GM12874 (cell line): ENCODE measurements at regions not wholly inside any gene's neighbourhood (a gene's known extent, or its start where the extent isn't known, plus 50 kb on each side); places are given as distances from the start of the nearest gene placed in this dataset.

Source experiments
- CTCF ChIP-seq: IDR thresholded peaks from 2 replicates; pipeline ENCODE4 v1.5.1; 2011; ENCODE audit warnings: low read depth, mild to moderate bottlenecking, control low read depth, low read length, moderate library complexity; ENCODE audit not compliant: insufficient read depth

- TF ChIP-seq CTCF, result no peak
Measured at GRCh38 chr9:16082796-16083195, 530.0 kb downstream of the CCDC171 start.

- no peak for TF ChIP-seq CTCF
Measured at GRCh38 chr9:16085167-16085726, 532.4 kb downstream of the CCDC171 start.

GRCh38 chr9:16090907-16091629 is 538.2 kb downstream of the CCDC171 start:
- no peak for TF ChIP-seq CTCF

DNA sequence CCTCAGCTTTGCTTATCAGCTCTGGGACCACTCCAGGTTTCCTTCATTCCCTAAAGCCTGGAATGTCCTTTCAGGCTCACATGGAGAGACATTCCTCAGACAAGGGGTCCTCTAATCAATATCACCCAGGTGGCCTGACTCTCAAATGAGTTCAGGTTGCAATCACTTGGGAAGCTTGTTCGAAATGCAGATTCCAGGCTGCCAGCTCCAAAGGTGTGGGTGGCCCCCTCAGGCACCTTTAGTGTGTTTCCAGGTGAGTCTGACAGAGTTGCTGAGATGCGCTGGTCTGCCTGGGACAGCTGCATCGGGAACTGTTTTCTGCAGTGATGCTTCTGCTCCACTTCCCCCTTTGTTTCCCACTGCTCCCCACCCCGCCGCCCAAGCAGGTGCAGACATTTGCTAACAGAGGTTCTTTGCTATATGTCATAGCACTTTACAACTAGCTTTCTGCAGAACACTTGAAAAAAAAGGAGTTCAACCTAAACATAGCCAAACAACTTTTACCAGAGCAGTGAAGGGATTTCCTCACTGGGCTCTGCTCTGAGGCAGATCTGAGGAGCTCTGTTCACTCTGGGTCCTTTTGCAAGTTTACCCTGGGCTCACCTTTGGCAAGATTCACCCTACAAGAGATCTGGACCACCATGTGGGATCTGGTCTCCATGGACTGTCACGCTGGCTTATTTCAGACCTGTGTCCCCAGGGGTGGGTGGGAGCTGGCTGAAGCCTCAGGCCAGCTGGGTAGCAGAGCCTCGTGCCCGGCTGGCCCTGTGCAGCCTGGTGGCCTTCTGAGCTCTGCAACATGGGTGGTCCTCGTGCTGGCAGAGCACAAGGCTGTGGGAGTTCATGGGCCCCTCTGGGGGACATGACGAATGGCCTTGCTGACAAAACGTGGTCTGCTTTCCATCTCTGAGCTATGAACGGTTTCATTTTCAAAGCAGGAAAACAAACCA is 539.6 kb downstream of the CCDC171 start:
- no peak for TF ChIP-seq CTCF

GRCh38 chr9:16098306-16098705 is 545.5 kb downstream of the CCDC171 start:
- TF ChIP-seq CTCF, result no peak

DNA sequence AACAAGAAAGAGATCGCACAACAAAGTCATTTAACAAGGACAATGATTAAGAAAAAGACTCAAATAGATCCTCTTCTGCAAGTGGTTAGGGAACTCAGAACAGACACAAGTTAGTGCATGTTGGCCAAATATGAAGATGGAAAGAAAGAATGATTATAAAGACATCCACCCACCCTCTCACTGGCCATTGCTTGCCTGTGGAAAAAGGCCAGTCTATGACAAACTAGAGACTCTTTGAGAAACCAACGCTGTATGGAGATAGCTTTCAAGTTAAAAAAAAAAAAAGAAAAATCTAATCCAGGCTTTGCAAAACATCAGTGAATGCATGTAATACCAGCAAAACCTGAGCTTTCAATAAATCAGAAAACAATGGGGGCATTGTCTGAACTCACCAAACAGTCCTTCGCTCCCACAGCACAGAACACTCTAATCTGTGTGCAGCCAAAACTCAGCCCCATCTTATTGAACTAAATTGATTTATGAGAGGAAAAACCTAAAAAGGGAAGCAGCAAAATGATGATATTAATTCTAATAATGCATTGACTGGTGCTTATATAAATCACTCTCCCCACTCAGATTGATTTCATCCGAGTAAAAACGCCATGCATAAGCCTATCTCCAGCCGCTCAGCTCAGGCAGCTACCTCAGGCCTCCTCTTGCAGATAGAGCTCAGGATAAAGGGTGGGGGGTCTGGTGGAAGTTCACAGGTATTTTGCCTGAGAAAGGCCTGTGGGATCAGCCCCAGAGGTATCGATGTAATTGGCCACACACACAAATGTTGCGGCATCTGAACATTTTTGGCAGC is 547.1 kb downstream of the CCDC171 start:
- no peak for TF ChIP-seq CTCF
